GM21423 (cell line): ENCODE measurements at regions not wholly inside any gene's neighbourhood (a gene's known extent, or its start where the extent isn't known, plus 50 kb on each side); places are given as distances from the start of the nearest gene placed in this dataset.
"Not testable (repeated sequence)": the region's sequence is repeated elsewhere in the genome, so short reads cannot be mapped to it uniquely, and the experiment has no call there.

Experiments
- ATAC-seq: cut with Tn5 transposase; IDR thresholded peaks from one replicate; pipeline ENCODE4 v1.9.1; 2021; ENCODE audit warnings: mild to moderate bottlenecking, moderate library complexity; ENCODE audit not compliant: unreplicated experiment

- ATAC-seq: no peak
These were observed 163.8 kb upstream of the TRPM3 start for GRCh38 chr9:71285191-71285656.

DNA sequence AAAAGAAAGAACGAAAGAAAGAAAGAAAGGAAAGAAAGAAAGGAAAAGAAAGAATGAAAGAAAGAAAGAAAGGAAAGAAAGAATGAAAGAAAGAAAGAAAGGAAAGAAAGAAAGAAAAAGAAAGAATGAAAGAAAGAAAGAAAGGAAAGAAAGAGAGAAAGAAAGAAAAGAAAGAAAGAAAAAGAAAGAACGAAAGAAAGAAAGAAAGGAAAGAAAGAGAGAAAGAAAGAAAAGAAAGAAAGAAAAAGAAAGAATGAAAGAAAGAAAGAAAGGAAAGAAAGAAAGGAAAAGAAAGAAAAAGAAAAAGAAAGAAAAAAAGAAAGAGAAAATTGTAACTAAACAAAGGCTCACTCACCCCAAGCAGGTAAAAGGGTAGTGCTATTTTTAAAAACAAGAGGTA lies 160.7 kb upstream of the TRPM3 start:
- not testable (repeated sequence) for ATAC-seq

GRCh38 chr9:71279151-71279739 lies 157.8 kb upstream of the TRPM3 start:
- ATAC-seq: no peak

DNA sequence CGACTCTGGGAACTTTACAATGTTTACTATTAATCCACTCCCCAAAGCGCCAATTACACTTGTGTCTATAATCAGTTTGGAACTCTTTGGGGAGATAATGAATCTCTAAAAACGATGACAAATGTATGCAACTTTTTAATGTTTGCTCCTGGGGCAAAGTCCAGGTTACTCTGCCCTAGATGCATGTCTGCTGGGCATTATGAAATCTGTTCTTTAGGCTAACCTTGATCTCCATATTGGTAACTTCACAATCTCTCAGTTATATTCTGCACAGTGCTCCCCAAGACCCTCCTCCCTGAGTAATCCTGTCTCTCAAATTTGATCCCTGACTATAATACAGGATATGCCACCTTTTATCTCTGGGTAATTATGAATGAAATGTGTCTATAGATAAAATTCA lies 152.2 kb upstream of the TRPM3 start:
- no peak for ATAC-seq

DNA sequence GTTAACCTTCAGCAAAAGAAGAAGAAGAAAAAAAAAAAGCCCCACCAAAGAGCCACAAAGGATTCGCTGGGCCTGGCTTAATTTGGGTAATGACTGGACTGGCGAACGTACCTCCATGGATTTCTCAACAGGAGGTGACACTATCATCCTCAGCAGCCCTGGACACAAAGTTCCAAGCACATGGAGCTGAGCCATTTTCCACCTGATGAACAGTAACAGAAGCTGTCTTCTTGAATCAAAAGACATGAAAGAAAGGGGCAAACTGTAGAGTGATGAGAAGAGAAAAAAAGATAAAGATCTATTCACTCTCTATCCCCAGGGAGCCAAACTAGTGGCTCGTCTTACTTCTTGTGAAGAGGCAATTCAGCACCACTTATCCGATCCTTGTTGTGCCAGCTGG lies 150.2 kb upstream of the TRPM3 start:
- no peak for ATAC-seq

GRCh38 chr9:71270554-71270953 lies 149.1 kb upstream of the TRPM3 start:
- no peak for ATAC-seq

- no peak for ATAC-seq
These were observed 148.4 kb upstream of the TRPM3 start for GRCh38 chr9:71269859-71270258.

GRCh38 chr9:71268871-71269635 lies 147.6 kb upstream of the TRPM3 start:
- ATAC-seq: no peak

- ATAC-seq: no peak
These were observed 142.0 kb upstream of the TRPM3 start for GRCh38 chr9:71263451-71263850.

DNA sequence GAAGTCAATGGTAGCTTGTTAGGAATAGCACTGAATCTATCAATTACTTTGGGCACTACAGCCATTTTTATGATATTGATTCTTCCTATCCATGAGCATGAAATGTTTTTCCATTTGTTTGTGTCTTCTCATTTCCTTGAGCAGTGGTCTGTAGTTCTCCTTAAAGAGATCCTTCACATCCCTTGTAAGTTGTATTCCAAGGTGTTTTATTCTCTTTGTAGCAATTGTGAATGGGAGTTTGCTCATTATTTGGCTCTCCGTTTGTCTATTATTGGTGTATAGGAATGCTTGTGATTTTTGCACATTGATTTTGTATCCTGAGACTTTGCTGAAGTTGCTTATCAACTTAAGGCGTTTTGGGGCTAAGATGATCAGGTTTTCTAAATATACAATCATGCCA lies 139.0 kb upstream of the TRPM3 start:
- ATAC-seq: not testable (repeated sequence)

GRCh38 chr9:71254592-71255277 lies 133.3 kb upstream of the TRPM3 start:
- no peak for ATAC-seq

- no peak for ATAC-seq
These were observed 131.6 kb upstream of the TRPM3 start for GRCh38 chr9:71253011-71253410.

GRCh38 chr9:71250581-71250980 lies 129.2 kb upstream of the TRPM3 start:
- no peak for ATAC-seq

GRCh38 chr9:71249729-71250317 lies 128.4 kb upstream of the TRPM3 start:
- ATAC-seq: peak; percentile 74

DNA sequence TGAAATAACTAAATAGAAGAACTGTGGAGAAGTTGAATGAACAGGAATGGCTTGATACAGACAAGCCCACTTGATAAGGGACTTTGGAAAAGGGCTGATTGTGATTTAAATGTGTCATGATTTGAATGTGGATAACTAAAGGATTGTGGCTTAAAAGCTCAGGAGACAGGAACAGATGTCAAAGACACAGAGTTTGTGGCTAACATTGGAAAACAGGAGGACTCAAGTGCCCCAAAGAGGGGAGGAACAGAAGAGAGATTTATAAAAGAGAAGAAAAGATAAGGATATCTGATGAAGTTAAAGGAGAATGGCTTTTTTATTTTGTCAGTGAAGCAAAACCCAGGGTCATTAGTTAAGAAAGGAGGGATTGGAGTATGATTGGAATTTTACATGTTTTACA lies 124.2 kb upstream of the TRPM3 start:
- ATAC-seq: no peak

DNA sequence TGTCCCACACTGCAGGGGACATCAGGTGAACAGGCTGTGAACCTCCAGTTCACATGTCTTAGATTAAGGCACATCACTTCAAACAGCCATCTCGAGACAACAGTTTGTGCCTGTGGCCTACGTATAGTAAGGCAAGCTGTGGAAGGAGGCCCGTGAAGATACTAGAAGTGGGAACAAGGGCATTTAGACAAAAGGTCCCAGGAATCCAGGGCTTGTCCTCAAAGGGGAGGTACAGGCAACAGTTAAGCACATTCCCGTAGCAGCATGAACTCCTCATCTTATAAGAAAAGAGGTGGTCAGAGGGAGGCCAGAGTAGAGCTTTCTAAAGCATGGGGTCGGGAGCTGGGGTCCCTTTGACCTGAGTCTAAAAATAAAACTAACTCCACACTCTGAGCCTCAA lies 122.5 kb upstream of the TRPM3 start:
- ATAC-seq: no peak

DNA sequence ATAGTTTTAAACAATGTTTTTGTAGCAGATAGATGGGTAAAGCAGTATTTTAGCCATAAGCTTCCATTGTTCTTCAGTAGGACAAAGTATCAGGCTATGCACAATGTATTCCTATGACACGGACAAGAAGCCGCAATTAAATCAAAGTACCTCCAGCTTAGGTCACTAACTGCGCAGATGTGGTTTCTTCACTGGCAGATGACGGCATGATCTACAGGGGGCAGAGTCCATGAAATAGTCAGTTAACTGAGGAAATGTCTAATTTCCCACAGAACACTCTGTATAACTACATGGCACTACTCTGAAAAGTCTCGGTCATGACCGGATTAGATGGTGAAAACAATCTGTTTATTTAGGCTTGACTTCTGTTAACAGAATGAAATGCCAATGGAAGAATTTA lies 120.7 kb upstream of the TRPM3 start:
- ATAC-seq: no peak

- ATAC-seq: no peak
These were observed 115.6 kb upstream of the TRPM3 start for GRCh38 chr9:71237051-71237450.

DNA sequence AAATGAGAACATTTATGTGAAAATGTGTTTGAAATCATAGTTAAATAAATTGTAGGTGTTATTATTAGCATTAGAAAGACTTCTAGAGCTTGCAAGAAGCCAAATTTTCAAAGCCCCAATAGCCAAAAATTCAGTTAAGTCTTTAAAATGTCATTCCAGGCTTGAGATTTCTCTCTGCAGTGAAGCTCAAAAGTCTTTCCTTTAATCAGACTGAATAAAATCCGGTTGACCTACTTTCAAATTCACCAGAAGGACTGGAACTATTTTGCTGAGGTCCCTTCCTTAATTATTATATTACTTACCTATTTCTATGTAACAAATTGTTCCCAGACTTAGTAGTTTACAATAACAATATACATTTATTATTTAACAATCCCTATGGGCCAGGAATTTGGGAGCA lies 112.2 kb upstream of the TRPM3 start:
- ATAC-seq: no peak

- ATAC-seq: no peak
These were observed 102.6 kb upstream of the TRPM3 start for GRCh38 chr9:71223953-71224538.

- no peak for ATAC-seq
These were observed 97.4 kb upstream of the TRPM3 start for GRCh38 chr9:71218774-71219173.
